PC-3 (cell line): ENCODE measurements at regions not wholly inside any gene's neighbourhood (a gene's known extent, or its start where the extent isn't known, plus 50 kb on each side); places are given as distances from the start of the nearest gene placed in this dataset.

Experiments used
- ATAC-seq: fragments of 200-7000 bp; cut with Tn5 transposase; 2 replicates; pipeline ENCODE4 v1.9.1; 2020; ENCODE audit warnings: mild to moderate bottlenecking, moderate library complexity
- BruUV-seq: library from RNA; stranded (reverse); fragments of 400-500 nt; replicated peaks from 2 replicates; lab custom pipeline; 2021; lab: Mats Ljungman, UMichigan
- CTCF ChIA-PET: fragments of 300-600 bp; sonication (Branson Sonifier 250); formaldehyde crosslinking; loops from one replicate; lab custom pipeline; 2022; ENCODE audit warnings: antibody characterized with exemption; lab: Charles Lee
- POLR2A ChIA-PET: fragments of 300-600 bp; sonication (Branson Sonifier 250); formaldehyde crosslinking; loops from one replicate; lab custom pipeline; 2022; ENCODE audit warnings: antibody characterized with exemption; ENCODE audit not compliant: unreplicated experiment; lab: Charles Lee
- DNase-seq: peaks from one replicate; pipeline ENCODE4 v3.0.0-alpha.2; 2015
- H2AFZ ChIP-seq: fragments of 300-600 bp; sonication (generic); 2 replicates; pipeline ENCODE4 v1.6.0; 2016; ENCODE audit warnings: antibody characterized with exemption, low read length
- H3F3A ChIP-seq: fragments of 300-600 bp; sonication (generic); one replicate; pipeline ENCODE4 v1.6.0; 2017; ENCODE audit warnings: antibody characterized with exemption, low read length, control low read depth, mild to moderate bottlenecking; ENCODE audit not compliant: unreplicated experiment
- H3K27ac ChIP-seq: fragments of 300-600 bp; sonication (generic); 2 replicates; pipeline ENCODE4 v1.5.1; 2016; ENCODE audit warnings: mild to moderate bottlenecking, low read length
- H3K27me3 ChIP-seq: fragments of 300-600 bp; sonication (generic); 2 replicates; pipeline ENCODE4 v1.6.1; 2016; ENCODE audit warnings: low read length, mixed read lengths
- H3K36me3 ChIP-seq: fragments of 300-600 bp; sonication (generic); 2 replicates; pipeline ENCODE4 v1.6.1; 2016; ENCODE audit warnings: low read depth, mixed run types, low read length, mixed read lengths
- H3K4me1 ChIP-seq: fragments of 300-600 bp; sonication (generic); 2 replicates; pipeline ENCODE4 v1.5.1; 2016; ENCODE audit warnings: low read length; ENCODE audit not compliant: insufficient read depth
- H3K4me2 ChIP-seq: fragments of 300-600 bp; sonication (generic); 2 replicates; pipeline ENCODE4 v1.6.0; 2016; ENCODE audit warnings: low read length
- H3K4me3 ChIP-seq: fragments of 300-600 bp; sonication (generic); 2 replicates; pipeline ENCODE4 v1.5.1; 2016; ENCODE audit warnings: mild to moderate bottlenecking, low read length, mixed read lengths
- H3K79me2 ChIP-seq: fragments of 300-600 bp; sonication (generic); 2 replicates; pipeline ENCODE4 v1.6.1; 2017; ENCODE audit warnings: low read length, mixed read lengths
- H3K9ac ChIP-seq: fragments of 300-600 bp; sonication (generic); 2 replicates; pipeline ENCODE4 v1.6.0; 2016; ENCODE audit warnings: mild to moderate bottlenecking, low read length
- H3K9me2 ChIP-seq: fragments of 300-600 bp; sonication (generic); replicated peaks from 2 replicates; pipeline ENCODE4 v1.6.1; 2016; ENCODE audit warnings: mixed run types, low read length, mixed read lengths
- H3K9me3 ChIP-seq: fragments of 300-600 bp; sonication (generic); 2 replicates; pipeline ENCODE4 v1.6.1; 2016; ENCODE audit warnings: low read length, mixed read lengths
- H4K20me1 ChIP-seq: fragments of 300-600 bp; sonication (generic); 2 replicates; pipeline ENCODE4 v1.6.1; 2016; ENCODE audit warnings: low read length, mixed read lengths
- CTCF ChIP-seq: fragments of 300-600 bp; sonication (generic); conservative IDR thresholded peaks from 2 replicates; pipeline ENCODE4 v1.5.1; 2017; ENCODE audit warnings: antibody characterized with exemption, low read depth, mild to moderate bottlenecking, low read length
- EZH2 ChIP-seq: fragments of 300-600 bp; sonication (generic); IDR thresholded peaks from one replicate; pipeline ENCODE4 v1.6.1; 2017; ENCODE audit warnings: antibody characterized with exemption, mild to moderate bottlenecking, low read length; ENCODE audit not compliant: unreplicated experiment
- EZH2phosphoT487 ChIP-seq: fragments of 300-600 bp; sonication (generic); IDR thresholded peaks from 2 replicates; pipeline ENCODE4 v1.6.1; 2018; ENCODE audit warnings: mild to moderate bottlenecking, antibody characterized with exemption, low read length, borderline replicate concordance
- intact Hi-C: fragments of 100-400 bp; cut with micrococcal nuclease; formaldehyde crosslinking; loops from 2 replicates; pipeline ENCODE4 v1.9.0; 2023

- H3K4me2 ChIP-seq: no peak overlapping the region
- no peaks in the 10 kb centered on the region for H3F3A ChIP-seq
- POLR2A ChIA-PET: no interaction called here
- no peaks in the 10 kb centered on the region for H4K20me1 ChIP-seq
- H3K27me3 ChIP-seq: no peaks in the 10 kb centered on the region
- CTCF ChIA-PET: interaction anchor here (0.7 kb wide), 1 partner anchor 385 kb away, joined by 3 read pairs; no protein-coding TSS in a partner anchor
- ATAC-seq: no peak
- BruUV-seq: no TSS peak
- no peak overlapping the region for H3K9ac ChIP-seq
- no peaks in the 10 kb centered on the region for H3K36me3 ChIP-seq
- TF ChIP-seq CTCF (no peak), EZH2phosphoT487 (no peak), EZH2 (no peak)
- H3K27ac ChIP-seq: no peak overlapping the region
- H2AFZ ChIP-seq: no peak overlapping the region
- no peaks in the 10 kb centered on the region for H3K9me3 ChIP-seq
- H3K9me2 ChIP-seq: no peaks in the 10 kb centered on the region
- no peak for DNase-seq
- H3K4me1 ChIP-seq: no peaks in the 10 kb centered on the region
- H3K4me3 ChIP-seq: no peak overlapping the region
- intact Hi-C loops: no loop called here
- no peaks in the 10 kb centered on the region for H3K79me2 ChIP-seq
These were observed 538.0 kb downstream of the GRIN2A start for GRCh38 chr16:9644258-9644657.

GRCh38 chr16:9645911-9646310 is 536.3 kb downstream of the GRIN2A start:
- ChIA-PET CTCF (no interaction called here), POLR2A (no interaction called here)
- H4K20me1 ChIP-seq: no peaks in the 10 kb centered on the region
- H3K27ac ChIP-seq: no peak overlapping the region
- H3K79me2 ChIP-seq: no peaks in the 10 kb centered on the region
- TF ChIP-seq EZH2phosphoT487 (no peak), EZH2 (no peak), CTCF (no peak)
- no peak overlapping the region for H3K4me3 ChIP-seq
- no peak for DNase-seq
- no peak overlapping the region for H3K9ac ChIP-seq
- H3K9me2 ChIP-seq: no peaks in the 10 kb centered on the region
- H3K4me2 ChIP-seq: no peak overlapping the region
- intact Hi-C loops: no loop called here
- H3F3A ChIP-seq: no peaks in the 10 kb centered on the region
- H3K36me3 ChIP-seq: no peaks in the 10 kb centered on the region
- BruUV-seq: no TSS peak
- no peaks in the 10 kb centered on the region for H3K4me1 ChIP-seq
- no peak overlapping the region for H2AFZ ChIP-seq
- no peaks in the 10 kb centered on the region for H3K27me3 ChIP-seq
- H3K9me3 ChIP-seq: no peaks in the 10 kb centered on the region
- no peak for ATAC-seq

GRCh38 chr16:9647981-9648701 is 534.1 kb downstream of the GRIN2A start:
- no peak overlapping the region for H3K4me2 ChIP-seq
- DNase-seq (peak; percentile 43), ATAC-seq (no peak)
- no peak overlapping the region for H3K4me3 ChIP-seq
- no peaks in the 10 kb centered on the region for H3K27me3 ChIP-seq
- H3K9me2 ChIP-seq: no peaks in the 10 kb centered on the region
- TF ChIP-seq EZH2 (no peak), EZH2phosphoT487 (no peak), CTCF (peak; percentile 63)
- H4K20me1 ChIP-seq: no peaks in the 10 kb centered on the region
- no peaks in the 10 kb centered on the region for H3K4me1 ChIP-seq
- H3K27ac ChIP-seq: no peak overlapping the region
- no peaks in the 10 kb centered on the region for H3K36me3 ChIP-seq
- H3K79me2 ChIP-seq: no peaks in the 10 kb centered on the region
- POLR2A ChIA-PET: no interaction called here
- H3F3A ChIP-seq: no peaks in the 10 kb centered on the region
- no TSS peak for BruUV-seq
- no peak overlapping the region for H2AFZ ChIP-seq
- intact Hi-C loops: no loop called here
- no peak overlapping the region for H3K9ac ChIP-seq
- no peaks in the 10 kb centered on the region for H3K9me3 ChIP-seq
- CTCF ChIA-PET: no interaction called here
